ENCODE measurements at regions not wholly inside any gene's neighbourhood (a gene's known extent, or its start where the extent isn't known, plus 50 kb on each side); places are given as distances from the start of the nearest gene placed in this dataset.

DNA sequence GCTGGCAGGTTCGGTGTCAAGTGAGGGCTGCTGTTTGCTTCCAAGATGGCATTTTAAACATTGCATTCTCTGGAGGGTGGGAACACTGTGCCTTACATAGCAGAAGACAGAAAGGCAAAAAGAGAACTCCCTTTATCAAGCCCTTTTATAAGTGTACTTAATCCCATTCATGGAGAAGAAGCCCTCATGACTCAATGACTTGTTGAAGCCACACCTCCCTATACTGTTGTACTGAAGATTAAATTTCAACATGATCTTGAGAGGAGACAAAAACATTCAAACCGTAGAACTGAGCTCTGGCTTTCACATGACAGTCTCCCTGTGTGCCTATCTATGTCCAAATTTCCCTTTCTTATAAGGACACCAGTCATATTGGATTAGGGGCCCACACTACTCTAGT, 443.4 kb upstream of the CDIN1 start:
- H3K27ac Mint-ChIP-seq, result no peak overlapping the region
- no peaks in the 10 kb centered on the region for H3K36me3 ChIP-seq (replicated peaks in 1 of 2; ENCODE audit: control extremely low read depth in 1 of 2, control insufficient read depth in 1 of 2, extremely low read depth in 1 of 2, insufficient read depth in 2 of 2, low read length in 1 of 2)
- ATAC-seq (ENCODE audit: low read depth) (no peak), DNase-seq (no peak)
- ChIA-PET CTCF (no interaction called here), POLR2A (no interaction called here)
- H3K9me3 Mint-ChIP-seq (ENCODE audit: insufficient read depth), result peaks cover 2% of the 10 kb centered on the region
- H3K4me1 ChIP-seq (ENCODE audit: control insufficient read depth in 2 of 2, insufficient read depth in 2 of 2, low read length in 2 of 2), result no peaks in the 10 kb centered on the region
- H2AFZ ChIP-seq (ENCODE audit: insufficient read depth, low read depth, low read length, poor library complexity, severe bottlenecking), result no peak overlapping the region
- whole genome bisulfite sequencing (ENCODE audit: insufficient coverage), result 83% methylated on average over 1 of the region's 2 CpGs
- no peaks in the 10 kb centered on the region for H3K27me3 Mint-ChIP-seq
- H3K9me3 ChIP-seq (ENCODE audit: control extremely low read depth in 1 of 3, control insufficient read depth in 2 of 3, insufficient read depth in 1 of 3, low read length in 2 of 3), result no peaks in the 10 kb centered on the region
- no peaks in the 10 kb centered on the region for H3K79me2 ChIP-seq (ENCODE audit: control insufficient read depth, insufficient read depth, low read length)
- no peaks in the 10 kb centered on the region for H4K20me1 ChIP-seq (ENCODE audit: control insufficient read depth, insufficient read depth, low read length, poor library complexity, severe bottlenecking)
- no peak overlapping the region for H3K4me3 Mint-ChIP-seq
- no peak for TF ChIP-seq CTCF (IDR thresholded peaks at IDR 0.05)
- no peak for TF ChIP-seq EZH2 (IDR thresholded peaks at IDR 0.05; ENCODE audit: borderline replicate concordance, insufficient read depth, low read depth, low read length, poor library complexity, severe bottlenecking)
- no peak overlapping the region for H3K9ac ChIP-seq (ENCODE audit: low read length)
- no peaks in the 10 kb centered on the region for H3K4me1 Mint-ChIP-seq
- intact Hi-C loops (cut with micrococcal nuclease), result no loop called here
- H3K4me2 ChIP-seq (replicated peaks; ENCODE audit: low read depth, low read length, poor library complexity, severe bottlenecking), result no peak overlapping the region
- H3K27ac ChIP-seq (ENCODE audit: low read length in 2 of 2), result no peak overlapping the region
- H3K27me3 ChIP-seq (replicated peaks in 1 of 4; ENCODE audit: control extremely low read depth in 1 of 4, control insufficient read depth in 3 of 4, insufficient read depth in 4 of 4, low read length in 3 of 4), result no peaks in the 10 kb centered on the region
- H3K4me3 ChIP-seq (ENCODE audit: control extremely low read depth in 1 of 5, extremely low read depth in 1 of 5, insufficient read depth in 1 of 5, low read depth in 2 of 5, low read length in 4 of 5), result no peak overlapping the region

DNA sequence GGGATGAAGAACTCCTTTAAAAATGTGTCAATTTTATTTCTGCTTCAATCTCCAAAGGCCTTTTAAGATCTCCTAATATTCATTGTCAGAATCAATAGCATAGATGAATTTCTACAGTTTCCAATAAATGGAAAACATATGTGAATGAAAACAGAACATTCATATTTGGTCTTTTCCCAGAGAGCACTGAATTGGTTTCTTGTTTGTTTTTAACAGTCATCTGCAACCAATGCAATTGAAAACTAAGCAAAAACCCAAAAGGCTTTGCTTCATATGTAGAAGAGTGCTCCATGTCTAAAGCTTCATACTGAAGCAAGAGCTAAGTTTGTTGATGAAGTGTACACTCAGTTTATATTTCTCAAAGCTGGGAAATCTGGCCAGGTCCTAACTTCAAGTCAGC, 426.5 kb upstream of the CDIN1 start:
- CTCF ChIA-PET, result no interaction called here
- no peak for ATAC-seq (ENCODE audit: low read depth)
- no peak overlapping the region for H3K27ac Mint-ChIP-seq

More for the DNA sequence above, 426.5 kb upstream of the CDIN1 start:
- TF ChIP-seq EZH2 (IDR thresholded peaks at IDR 0.05; ENCODE audit: borderline replicate concordance, insufficient read depth, low read depth, low read length, poor library complexity, severe bottlenecking) (no peak), CTCF (IDR thresholded peaks at IDR 0.05) (no peak)
- peaks cover 0 to 4% (median 3%) of the 10 kb centered on the region in 3 donors for H3K9me3 ChIP-seq (ENCODE audit: control extremely low read depth in 1 of 3, control insufficient read depth in 2 of 3, insufficient read depth in 1 of 3, low read length in 2 of 3)
- H3K9ac ChIP-seq (ENCODE audit: low read length), result no peak overlapping the region
- Mint-ChIP-seq H3K27me3 (no peaks in the 10 kb centered on the region), H3K4me3 (no peak overlapping the region), H3K4me1 (no peaks in the 10 kb centered on the region), H3K9me3 (ENCODE audit: insufficient read depth) (no peaks in the 10 kb centered on the region)
- H3K27ac ChIP-seq (ENCODE audit: low read length in 2 of 2), result no peak overlapping the region
- no peak overlapping the region for H2AFZ ChIP-seq (ENCODE audit: insufficient read depth, low read depth, low read length, poor library complexity, severe bottlenecking)
- POLR2A ChIA-PET, result no interaction called here
- no peaks in the 10 kb centered on the region for H3K36me3 ChIP-seq (replicated peaks in 1 of 2; ENCODE audit: control extremely low read depth in 1 of 2, control insufficient read depth in 1 of 2, extremely low read depth in 1 of 2, insufficient read depth in 2 of 2, low read length in 1 of 2)
- H3K4me3 ChIP-seq (ENCODE audit: control extremely low read depth in 1 of 5, extremely low read depth in 1 of 5, insufficient read depth in 1 of 5, low read depth in 2 of 5, low read length in 4 of 5), result no peak overlapping the region
- no peaks in the 10 kb centered on the region for H3K27me3 ChIP-seq (replicated peaks in 1 of 4; ENCODE audit: control extremely low read depth in 1 of 4, control insufficient read depth in 3 of 4, insufficient read depth in 4 of 4, low read length in 3 of 4)
- H3K4me1 ChIP-seq (ENCODE audit: control insufficient read depth in 2 of 2, insufficient read depth in 2 of 2, low read length in 2 of 2), result no peaks in the 10 kb centered on the region
- H3K4me2 ChIP-seq (replicated peaks; ENCODE audit: low read depth, low read length, poor library complexity, severe bottlenecking), result no peak overlapping the region
- no peaks in the 10 kb centered on the region for H4K20me1 ChIP-seq (ENCODE audit: control insufficient read depth, insufficient read depth, low read length, poor library complexity, severe bottlenecking)
- intact Hi-C loops (cut with micrococcal nuclease), result no loop called here
- DNase-seq, result no peak
- H3K79me2 ChIP-seq (ENCODE audit: control insufficient read depth, insufficient read depth, low read length), result no peaks in the 10 kb centered on the region
